Gastrocnemius medialis (tissue), 4 donors: ENCODE measurements at regions not wholly inside any gene's neighbourhood (a gene's known extent, or its start where the extent isn't known, plus 50 kb on each side); places are given as distances from the start of the nearest gene placed in this dataset.

ENCODE experiments used
- ATAC-seq, 2 donors: fragments of 150-250 bp; one replicate each; pipeline ENCODE4 v1.9.1; 2016
- DNase-seq, 2 donors: peaks; one replicate each; pipeline ENCODE4 v3.0.0-alpha.2; 2019
- H3K27ac ChIP-seq, 4 donors: fragments of 200-600 bp; sonication (generic); 1 replicate in 1 of 4; 2 replicates in 3 of 4; pipeline ENCODE4 v1.5.1; 2016 to 2018; ENCODE audit warnings: mild to moderate bottlenecking in 2 of 4, moderate library complexity in 1 of 4
- H3K27me3 ChIP-seq, 3 donors: fragments of 200-600 bp; sonication (generic) in 2 of 3; 1 replicate in 1 of 3; 2 replicates in 2 of 3; pipeline versions ENCODE4 v1.5.1 to v1.6.0; 2016 to 2019; ENCODE audit warnings: mild to moderate bottlenecking in 1 of 3, moderate library complexity in 1 of 3
- H3K36me3 ChIP-seq, 2 donors: fragments of 200-600 bp; sonication (generic) in 1 of 2; one replicate each; pipeline ENCODE4 v1.5.1; 2017 to 2018
- H3K4me1 ChIP-seq, 2 donors: fragments of 200-600 bp; sonication (generic) in 1 of 2; one replicate each; pipeline ENCODE4 v1.5.1; 2016 to 2017; ENCODE audit warnings: mild to moderate bottlenecking in 2 of 2
- H3K4me3 ChIP-seq, 4 donors: fragments of 200-600 bp; sonication (generic) in 3 of 4; 1 replicate in 1 of 4; 2 replicates in 3 of 4; pipeline ENCODE4 v1.5.1; 2016 to 2019; ENCODE audit warnings: mild to moderate bottlenecking in 2 of 4
- H3K9me3 ChIP-seq, 3 donors: fragments of 200-600 bp; sonication (generic) in 2 of 3; 1 replicate in 1 of 3; 2 replicates in 2 of 3; pipeline ENCODE4 v1.5.1; 2016 to 2019
- POLR2A ChIP-seq, 2 donors: fragments of 450-650 bp; IDR thresholded peaks; one replicate each; pipeline ENCODE4 v1.6.1; 2017; ENCODE audit warnings: antibody characterized with exemption in 2 of 2, mild to moderate bottlenecking in 2 of 2, moderate library complexity in 2 of 2
- in situ Hi-C, 4 donors: fragments of 200-750 bp; cut with MboI; loops; one replicate each; pipeline versions ENCODE4 v1.15.0 to v1.8.0; 2017; ENCODE audit warnings: low sequenced_read_pairs in 4 of 4
- intact Hi-C: fragments of 100-400 bp; cut with DNase I; formaldehyde crosslinking; loops from one replicate; pipeline ENCODE4 v1.15.1; 2023; ENCODE audit warnings: low total_unique reads
- TF ChIP-seq, protein P1 (sequence below), 5 experiments: fragments of 450-650 bp in 3 of 5; fragments of 200-600 bp in 2 of 5; sonication (generic) in 2 of 5; IDR thresholded peaks in 4 of 5; conservative IDR thresholded peaks in 1 of 5; 1 replicate in 4 of 5; 2 replicates in 1 of 5; pipeline ENCODE4 v1.5.1; 2016 to 2019; ENCODE audit warnings: antibody characterized with exemption in 5 of 5, mild to moderate bottlenecking in 3 of 5, moderate library complexity in 3 of 5

DNA sequence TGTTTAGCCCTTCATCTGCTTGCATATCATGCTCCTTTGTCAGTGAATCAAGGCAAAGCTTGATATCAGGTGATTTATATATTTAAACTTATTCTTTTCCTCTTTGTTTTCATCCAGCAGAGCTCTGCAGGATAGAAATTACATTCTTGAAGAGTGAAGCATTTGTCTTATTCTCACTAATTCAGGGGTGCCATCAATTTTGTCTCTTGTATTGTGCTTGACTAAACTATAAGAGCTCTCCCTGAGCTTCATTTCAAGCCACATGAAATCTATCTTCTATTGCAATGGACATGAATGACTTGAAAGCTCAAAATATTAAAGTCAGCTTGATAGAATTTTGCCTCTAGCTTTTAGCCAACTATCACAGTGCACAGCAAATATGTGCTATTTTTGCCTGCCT is 236.7 kb upstream of the KCTD3 start:
- intact Hi-C loops: no loop called here
- ATAC-seq: no peak
- DNase-seq: no peak
- no peaks in the 10 kb centered on the region for H3K4me1 ChIP-seq
- no peak for TF ChIP-seq POLR2A (IDR thresholded peaks at IDR 0.05)
- TF ChIP-seq, protein P1, sequence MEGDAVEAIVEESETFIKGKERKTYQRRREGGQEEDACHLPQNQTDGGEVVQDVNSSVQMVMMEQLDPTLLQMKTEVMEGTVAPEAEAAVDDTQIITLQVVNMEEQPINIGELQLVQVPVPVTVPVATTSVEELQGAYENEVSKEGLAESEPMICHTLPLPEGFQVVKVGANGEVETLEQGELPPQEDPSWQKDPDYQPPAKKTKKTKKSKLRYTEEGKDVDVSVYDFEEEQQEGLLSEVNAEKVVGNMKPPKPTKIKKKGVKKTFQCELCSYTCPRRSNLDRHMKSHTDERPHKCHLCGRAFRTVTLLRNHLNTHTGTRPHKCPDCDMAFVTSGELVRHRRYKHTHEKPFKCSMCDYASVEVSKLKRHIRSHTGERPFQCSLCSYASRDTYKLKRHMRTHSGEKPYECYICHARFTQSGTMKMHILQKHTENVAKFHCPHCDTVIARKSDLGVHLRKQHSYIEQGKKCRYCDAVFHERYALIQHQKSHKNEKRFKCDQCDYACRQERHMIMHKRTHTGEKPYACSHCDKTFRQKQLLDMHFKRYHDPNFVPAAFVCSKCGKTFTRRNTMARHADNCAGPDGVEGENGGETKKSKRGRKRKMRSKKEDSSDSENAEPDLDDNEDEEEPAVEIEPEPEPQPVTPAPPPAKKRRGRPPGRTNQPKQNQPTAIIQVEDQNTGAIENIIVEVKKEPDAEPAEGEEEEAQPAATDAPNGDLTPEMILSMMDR (IDR thresholded peaks at IDR 0.05 in 4 of 5, conservative IDR thresholded peaks at IDR 0.05 in 1 of 5): no peak
- no peaks in the 10 kb centered on the region for H3K9me3 ChIP-seq
- H3K36me3 ChIP-seq: no peaks in the 10 kb centered on the region
- no peak overlapping the region for H3K27ac ChIP-seq
- in situ Hi-C loops: no loop called here
- H3K27me3 ChIP-seq: no peaks in the 10 kb centered on the region
- no peak overlapping the region for H3K4me3 ChIP-seq

DNA sequence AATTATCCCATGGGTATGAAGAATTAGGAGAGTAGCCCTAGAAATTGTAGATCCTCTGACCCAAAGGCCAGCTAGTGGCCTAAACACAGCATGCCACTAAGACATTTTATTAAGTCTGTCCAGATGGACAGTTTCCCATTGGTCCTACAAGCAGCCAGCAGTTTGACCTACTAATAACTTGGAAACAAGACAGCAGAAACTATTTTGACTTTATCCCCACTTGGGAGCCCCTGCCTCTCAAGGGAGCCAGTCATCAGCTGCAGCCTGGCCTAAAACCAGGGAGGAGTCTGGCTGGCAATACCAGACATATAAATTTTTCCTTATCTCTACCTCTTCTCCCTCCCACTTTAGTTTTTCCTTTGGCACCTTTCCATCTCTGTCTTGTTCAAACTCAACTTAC is 222.6 kb upstream of the KCTD3 start:
- H3K27ac ChIP-seq: no peak overlapping the region
- no peaks in the 10 kb centered on the region for H3K9me3 ChIP-seq
- no peak for ATAC-seq
- no peaks in the 10 kb centered on the region for H3K36me3 ChIP-seq
- intact Hi-C loops (no loop called here), in situ Hi-C loops (no loop called here)
- TF ChIP-seq, protein P1 (IDR thresholded peaks at IDR 0.05 in 4 of 5, conservative IDR thresholded peaks at IDR 0.05 in 1 of 5): no peak
- TF ChIP-seq POLR2A (IDR thresholded peaks at IDR 0.05): no peak
- H3K4me1 ChIP-seq: no peaks in the 10 kb centered on the region
- no peak for DNase-seq
- H3K27me3 ChIP-seq: no peaks in the 10 kb centered on the region
- no peak overlapping the region for H3K4me3 ChIP-seq

DNA sequence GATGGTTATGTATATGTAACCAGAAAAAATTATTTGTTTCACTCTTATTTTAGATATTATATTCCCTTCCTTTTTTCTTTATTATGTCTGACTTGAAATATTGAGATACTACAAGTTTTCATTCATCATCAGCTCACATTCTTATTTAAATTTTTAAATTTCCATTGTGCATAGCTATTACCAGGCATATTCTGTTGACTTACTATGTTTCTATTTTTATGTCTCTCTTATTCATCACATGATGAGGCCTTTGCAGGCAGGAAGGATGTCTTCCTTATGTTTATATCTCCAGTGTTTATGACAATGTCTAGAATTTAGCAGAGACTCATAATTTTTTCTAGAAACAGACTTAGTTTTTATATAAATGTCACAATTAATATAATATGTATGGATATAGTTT is 221.9 kb upstream of the KCTD3 start:
- H3K9me3 ChIP-seq: no peaks in the 10 kb centered on the region
- in situ Hi-C loops (no loop called here), intact Hi-C loops (no loop called here)
- H3K36me3 ChIP-seq: no peaks in the 10 kb centered on the region
- no peak overlapping the region for H3K4me3 ChIP-seq
- TF ChIP-seq POLR2A (IDR thresholded peaks at IDR 0.05): no peak
- TF ChIP-seq, protein P1 (IDR thresholded peaks at IDR 0.05 in 4 of 5, conservative IDR thresholded peaks at IDR 0.05 in 1 of 5): no peak
- no peaks in the 10 kb centered on the region for H3K27me3 ChIP-seq
- DNase-seq: no peak
- no peak for ATAC-seq
- H3K4me1 ChIP-seq: no peaks in the 10 kb centered on the region
- no peak overlapping the region for H3K27ac ChIP-seq

DNA sequence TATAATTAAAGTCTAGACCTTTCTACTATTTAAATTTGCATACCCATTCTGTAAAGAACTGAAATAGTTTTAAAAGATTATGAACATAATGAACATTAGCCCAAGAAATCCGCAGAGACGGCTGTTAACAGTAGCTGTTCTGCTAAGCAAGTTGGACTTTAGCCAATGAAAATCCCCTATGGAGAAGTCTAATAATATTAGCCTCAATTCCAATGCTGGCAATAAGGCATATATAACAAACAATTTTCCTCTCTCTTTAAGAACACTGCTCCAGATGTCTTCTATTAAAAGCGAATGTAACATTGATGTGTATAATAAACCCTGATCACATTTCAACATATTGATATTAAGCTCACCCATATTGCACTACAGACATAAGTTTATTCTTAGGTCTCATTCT is 221.3 kb upstream of the KCTD3 start:
- Histone ChIP-seq H3K9me3 (no peaks in the 10 kb centered on the region), H3K27me3 (no peaks in the 10 kb centered on the region), H3K27ac (no peak overlapping the region), H3K36me3 (no peaks in the 10 kb centered on the region), H3K4me3 (no peak overlapping the region), H3K4me1 (no peaks in the 10 kb centered on the region)
- TF ChIP-seq, protein P1 (IDR thresholded peaks at IDR 0.05 in 4 of 5, conservative IDR thresholded peaks at IDR 0.05 in 1 of 5): no peak
- no peak for TF ChIP-seq POLR2A (IDR thresholded peaks at IDR 0.05)
- ATAC-seq: no peak
- in situ Hi-C loops (no loop called here), intact Hi-C loops (no loop called here)
- no peak for DNase-seq

DNA sequence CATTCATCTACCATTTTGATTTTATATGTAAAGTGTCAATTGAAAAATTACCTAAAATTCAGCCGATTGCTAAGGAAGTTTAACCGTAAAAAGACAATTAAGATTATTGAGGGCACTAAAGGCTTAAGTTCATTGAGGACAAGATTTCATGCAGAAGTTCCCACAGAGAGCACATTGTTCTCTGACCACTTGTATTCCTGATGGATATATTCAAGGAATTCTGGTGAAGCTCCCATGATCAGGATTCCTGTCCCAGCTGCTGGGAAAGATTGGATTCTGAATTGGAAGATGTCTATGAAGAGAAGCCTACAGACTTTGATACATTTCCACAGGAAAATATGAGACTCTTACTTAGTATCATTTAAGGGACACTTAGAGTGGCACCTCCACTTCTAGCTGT is 209.2 kb upstream of the KCTD3 start:
- Histone ChIP-seq H3K4me3 (no peak overlapping the region), H3K27ac (no peak overlapping the region), H3K36me3 (no peaks in the 10 kb centered on the region), H3K27me3 (no peaks in the 10 kb centered on the region), H3K4me1 (no peaks in the 10 kb centered on the region), H3K9me3 (no peaks in the 10 kb centered on the region)
- TF ChIP-seq POLR2A (IDR thresholded peaks at IDR 0.05): no peak
- TF ChIP-seq, protein P1 (IDR thresholded peaks at IDR 0.05 in 4 of 5, conservative IDR thresholded peaks at IDR 0.05 in 1 of 5): no peak
- ATAC-seq: no peak
- in situ Hi-C loops: no loop called here
- DNase-seq: no peak
- intact Hi-C loops: no loop called here
